WTC11 (cell line): ENCODE measurements at regions not wholly inside any gene's neighbourhood (a gene's known extent, or its start where the extent isn't known, plus 50 kb on each side); places are given as distances from the start of the nearest gene placed in this dataset.

Experiments
- ATAC-seq: fragments of 200-7000 bp; cut with Tn5 transposase; 2 replicates; pipeline ENCODE4 v1.10.0; 2021; ENCODE audit warnings: mild to moderate bottlenecking, moderate library complexity
- CTCF ChIA-PET: fragments of 300-600 bp; sonication (Branson Sonifier 250); formaldehyde crosslinking; loops from one replicate; lab custom pipeline; 2021; ENCODE audit warnings: antibody characterized with exemption; lab: Charles Lee
- POLR2A ChIA-PET: fragments of 350-600 bp; sonication (Branson Sonifier 250); formaldehyde crosslinking; loops from one replicate; lab custom pipeline; 2021; ENCODE audit warnings: antibody characterized with exemption; lab: Charles Lee
- DNase-seq: peaks from one replicate; pipeline ENCODE4 v3.0.0; 2021; ENCODE audit warnings: low spot score
- H3K27ac Mint-ChIP-seq: 2 replicates; pipeline ENCODE4 v1.8.0; 2021; ENCODE audit warnings: mixed read lengths
- H3K27me3 Mint-ChIP-seq: 2 replicates; pipeline ENCODE4 v1.8.0; 2021; ENCODE audit warnings: low read depth, mild to moderate bottlenecking, moderate library complexity, mixed read lengths
- H3K36me3 Mint-ChIP-seq: 2 replicates; pipeline ENCODE4 v1.8.0; 2021; ENCODE audit warnings: mixed read lengths
- H3K4me1 Mint-ChIP-seq: 2 replicates; pipeline ENCODE4 v1.8.0; 2022; ENCODE audit warnings: mixed read lengths
- H3K4me3 Mint-ChIP-seq: 2 replicates; pipeline ENCODE4 v1.8.0; 2021; ENCODE audit warnings: mild to moderate bottlenecking, moderate library complexity, mixed read lengths
- H3K9me3 Mint-ChIP-seq: 2 replicates; pipeline ENCODE4 v1.8.0; 2021; ENCODE audit warnings: mixed read lengths
- ATF1 ChIP-seq: sonication (generic); formaldehyde crosslinking; IDR thresholded peaks from 2 replicates; pipeline ENCODE4 v1.8.1; 2023; ENCODE audit warnings: mild to moderate bottlenecking, moderate library complexity, missing genetic modification reagents
- CBFB ChIP-seq: sonication (generic); formaldehyde crosslinking; IDR thresholded peaks from 2 replicates; pipeline ENCODE4 v1.8.1; 2022; ENCODE audit warnings: mild to moderate bottlenecking, low read depth, missing genetic modification reagents
- CREB1 ChIP-seq: sonication (generic); formaldehyde crosslinking; IDR thresholded peaks from 2 replicates; pipeline ENCODE4 v1.8.0; 2023; ENCODE audit warnings: mild to moderate bottlenecking, missing genetic modification reagents
- CREM ChIP-seq: sonication (generic); formaldehyde crosslinking; IDR thresholded peaks from 2 replicates; pipeline ENCODE4 v1.8.1; 2022; ENCODE audit warnings: mild to moderate bottlenecking, missing genetic modification reagents, moderate library complexity
- E2F4 ChIP-seq: sonication (generic); formaldehyde crosslinking; IDR thresholded peaks from 2 replicates; pipeline ENCODE4 v1.8.1; 2022; ENCODE audit warnings: low read depth, mild to moderate bottlenecking, moderate library complexity, missing genetic modification reagents, borderline replicate concordance
- EMX1 ChIP-seq: fragments of 250-450 bp; sonication (Bioruptor Pico); IDR thresholded peaks from 2 replicates; pipeline ENCODE4 v1.8.0; 2021; ENCODE audit warnings: mild to moderate bottlenecking
- ETV6 ChIP-seq: sonication (generic); formaldehyde crosslinking; IDR thresholded peaks from 2 replicates; pipeline ENCODE4 v1.8.1; 2022; ENCODE audit warnings: mild to moderate bottlenecking, missing genetic modification reagents
- IRF1 ChIP-seq: sonication (generic); formaldehyde crosslinking; IDR thresholded peaks from 2 replicates; pipeline ENCODE4 v1.8.0; 2023; ENCODE audit warnings: missing genetic modification reagents
- KAT7 ChIP-seq: sonication (generic); formaldehyde crosslinking; IDR thresholded peaks from 2 replicates; pipeline ENCODE4 v1.8.1; 2023; ENCODE audit warnings: missing genetic modification reagents, mild to moderate bottlenecking, borderline replicate concordance
- MXD4 ChIP-seq: fragments of 250-450 bp; sonication (Bioruptor Pico); IDR thresholded peaks from 2 replicates; pipeline ENCODE4 v1.8.0; 2021; ENCODE audit warnings: mild to moderate bottlenecking, moderate library complexity, borderline replicate concordance
- MYBL2 ChIP-seq: sonication (generic); formaldehyde crosslinking; IDR thresholded peaks from 2 replicates; pipeline ENCODE4 v1.8.1; 2023; ENCODE audit warnings: mild to moderate bottlenecking, moderate library complexity, missing genetic modification reagents
- NR1H2 ChIP-seq: sonication (generic); formaldehyde crosslinking; IDR thresholded peaks from 2 replicates; pipeline ENCODE4 v1.9.0; 2021; ENCODE audit warnings: mild to moderate bottlenecking, moderate library complexity, missing genetic modification reagents
- NR2C2 ChIP-seq: sonication (generic); formaldehyde crosslinking; IDR thresholded peaks from 2 replicates; pipeline ENCODE4 v1.8.0; 2022; ENCODE audit warnings: mild to moderate bottlenecking, missing genetic modification reagents
- NR3C1 ChIP-seq: sonication (generic); formaldehyde crosslinking; conservative IDR thresholded peaks from 2 replicates; pipeline ENCODE4 v1.8.1; 2023; ENCODE audit warnings: low read depth, mild to moderate bottlenecking, missing genetic modification reagents
- OVOL2 ChIP-seq: fragments of 250-450 bp; sonication (Bioruptor Pico); IDR thresholded peaks from 2 replicates; pipeline ENCODE4 v1.9.0; 2021; ENCODE audit warnings: mild to moderate bottlenecking, borderline replicate concordance
- RELA ChIP-seq: sonication (generic); formaldehyde crosslinking; IDR thresholded peaks from 2 replicates; pipeline ENCODE4 v1.8.1; 2022; ENCODE audit warnings: missing genetic modification reagents, mild to moderate bottlenecking, borderline replicate concordance
- RORB ChIP-seq: fragments of 250-450 bp; sonication (Bioruptor Pico); IDR thresholded peaks from 2 replicates; pipeline ENCODE4 v1.9.0; 2021; ENCODE audit warnings: mild to moderate bottlenecking
- SMAD3 ChIP-seq: sonication (generic); formaldehyde crosslinking; IDR thresholded peaks from 2 replicates; pipeline ENCODE4 v1.8.0; 2022; ENCODE audit warnings: missing genetic modification reagents, mild to moderate bottlenecking, borderline replicate concordance
- TP53 ChIP-seq: sonication (generic); formaldehyde crosslinking; IDR thresholded peaks from 2 replicates; pipeline ENCODE4 v1.8.1; 2023; ENCODE audit warnings: mild to moderate bottlenecking, missing genetic modification reagents
- ZNF121 ChIP-seq: sonication (generic); formaldehyde crosslinking; IDR thresholded peaks from 2 replicates; pipeline ENCODE4 v1.8.0; 2023; ENCODE audit warnings: missing genetic modification reagents
- ZNF219 ChIP-seq: sonication (generic); formaldehyde crosslinking; IDR thresholded peaks from 2 replicates; pipeline ENCODE4 v1.8.0; 2023; ENCODE audit warnings: missing genetic modification reagents, mild to moderate bottlenecking, borderline replicate concordance
- ZNF232 ChIP-seq: sonication (generic); formaldehyde crosslinking; IDR thresholded peaks from 2 replicates; pipeline ENCODE4 v1.8.0; 2022; ENCODE audit warnings: mild to moderate bottlenecking, missing genetic modification reagents
- ZNF263 ChIP-seq: sonication (generic); formaldehyde crosslinking; IDR thresholded peaks from 2 replicates; pipeline ENCODE4 v1.8.1; 2022; ENCODE audit warnings: low read depth, mild to moderate bottlenecking, moderate library complexity, missing genetic modification reagents
- ZNF423 ChIP-seq: fragments of 250-450 bp; sonication (Bioruptor Pico); IDR thresholded peaks from 2 replicates; pipeline ENCODE4 v2.1.2; 2022; ENCODE audit warnings: mild to moderate bottlenecking, moderate library complexity
- ZNF671 ChIP-seq: fragments of 250-450 bp; sonication (Bioruptor Pico); IDR thresholded peaks from 2 replicates; pipeline ENCODE4 v1.8.0; 2021; ENCODE audit warnings: mild to moderate bottlenecking
- TF ChIP-seq, protein P1 (sequence below): sonication (generic); formaldehyde crosslinking; IDR thresholded peaks from 2 replicates; pipeline ENCODE4 v1.8.0; 2023; ENCODE audit warnings: mild to moderate bottlenecking, missing genetic modification reagents
- TF ChIP-seq, protein P2 (sequence below): sonication (generic); formaldehyde crosslinking; IDR thresholded peaks from 2 replicates; pipeline ENCODE4 v1.8.1; 2022; ENCODE audit warnings: mild to moderate bottlenecking, moderate library complexity, missing genetic modification reagents
- TF ChIP-seq, protein P3 (sequence below): fragments of 250-450 bp; sonication (Bioruptor Pico); conservative IDR thresholded peaks from 2 replicates; pipeline ENCODE4 v1.9.0; 2021; ENCODE audit warnings: mild to moderate bottlenecking
- TF ChIP-seq, protein P4 (sequence below): sonication (generic); formaldehyde crosslinking; IDR thresholded peaks from 2 replicates; pipeline ENCODE4 v1.8.0; 2022; ENCODE audit warnings: mild to moderate bottlenecking, missing genetic modification reagents
- TF ChIP-seq, protein P5 (sequence below): fragments of 250-450 bp; sonication (Bioruptor Pico); IDR thresholded peaks from 2 replicates; pipeline ENCODE4 v1.9.0; 2021; ENCODE audit warnings: mild to moderate bottlenecking

DNA sequence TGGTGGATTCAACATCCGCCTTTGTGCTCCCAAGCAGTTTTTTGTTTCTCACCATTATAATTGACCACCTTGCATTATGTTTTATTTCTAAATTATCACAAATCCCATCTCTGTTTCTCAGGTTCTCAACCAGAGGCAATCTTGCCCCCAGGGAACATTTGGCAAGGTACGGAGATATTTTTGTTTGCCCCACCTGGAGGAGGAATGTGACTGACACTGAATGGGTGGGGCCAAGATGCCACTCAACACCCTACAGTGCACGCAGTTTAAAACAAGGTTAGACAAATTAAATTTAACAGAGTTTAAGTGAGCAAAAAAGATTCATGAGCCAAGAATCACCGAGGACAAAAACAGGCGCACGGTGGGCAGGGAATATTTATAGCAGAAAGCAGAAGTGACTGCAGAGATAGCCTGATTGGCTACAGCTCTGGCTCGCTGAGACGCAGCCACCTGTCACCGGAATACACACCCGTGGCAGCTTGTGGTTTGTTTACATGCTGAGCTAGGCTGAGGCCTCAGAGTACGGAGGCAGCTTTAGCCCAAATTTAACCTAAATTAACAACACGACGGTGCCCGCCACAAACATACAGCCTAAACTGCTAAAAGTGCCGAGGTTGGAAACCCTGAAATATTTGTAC lies 150.0 kb upstream of the ALKAL2 start:
- no peak for DNase-seq
- ATAC-seq: peak; percentile 67
- Mint-ChIP-seq H3K9me3 (no peaks in the 10 kb centered on the region), H3K36me3 (no peaks in the 10 kb centered on the region), H3K4me3 (no peak overlapping the region), H3K27me3 (peaks cover 4% of the 10 kb centered on the region; the same call in 1 of the 2 replicates), H3K4me1 (peaks cover 24% of the 10 kb centered on the region), H3K27ac (no peak overlapping the region)
- ChIA-PET CTCF (no interaction called here), POLR2A (no interaction called here)
- no peak for TF ChIP-seq NR3C1
- TF ChIP-seq, protein P1, sequence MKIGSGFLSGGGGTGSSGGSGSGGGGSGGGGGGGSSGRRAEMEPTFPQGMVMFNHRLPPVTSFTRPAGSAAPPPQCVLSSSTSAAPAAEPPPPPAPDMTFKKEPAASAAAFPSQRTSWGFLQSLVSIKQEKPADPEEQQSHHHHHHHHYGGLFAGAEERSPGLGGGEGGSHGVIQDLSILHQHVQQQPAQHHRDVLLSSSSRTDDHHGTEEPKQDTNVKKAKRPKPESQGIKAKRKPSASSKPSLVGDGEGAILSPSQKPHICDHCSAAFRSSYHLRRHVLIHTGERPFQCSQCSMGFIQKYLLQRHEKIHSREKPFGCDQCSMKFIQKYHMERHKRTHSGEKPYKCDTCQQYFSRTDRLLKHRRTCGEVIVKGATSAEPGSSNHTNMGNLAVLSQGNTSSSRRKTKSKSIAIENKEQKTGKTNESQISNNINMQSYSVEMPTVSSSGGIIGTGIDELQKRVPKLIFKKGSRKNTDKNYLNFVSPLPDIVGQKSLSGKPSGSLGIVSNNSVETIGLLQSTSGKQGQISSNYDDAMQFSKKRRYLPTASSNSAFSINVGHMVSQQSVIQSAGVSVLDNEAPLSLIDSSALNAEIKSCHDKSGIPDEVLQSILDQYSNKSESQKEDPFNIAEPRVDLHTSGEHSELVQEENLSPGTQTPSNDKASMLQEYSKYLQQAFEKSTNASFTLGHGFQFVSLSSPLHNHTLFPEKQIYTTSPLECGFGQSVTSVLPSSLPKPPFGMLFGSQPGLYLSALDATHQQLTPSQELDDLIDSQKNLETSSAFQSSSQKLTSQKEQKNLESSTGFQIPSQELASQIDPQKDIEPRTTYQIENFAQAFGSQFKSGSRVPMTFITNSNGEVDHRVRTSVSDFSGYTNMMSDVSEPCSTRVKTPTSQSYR: no peak
- no peak for TF ChIP-seq E2F4 (CRISPR knock-in tag)
- no peak for TF ChIP-seq CREM (CRISPR knock-in tag)
- TF ChIP-seq ZNF423 (CRISPR knock-in tag): no peak
- no peak for TF ChIP-seq CREB1 (CRISPR knock-in tag)
- TF ChIP-seq, protein P2, sequence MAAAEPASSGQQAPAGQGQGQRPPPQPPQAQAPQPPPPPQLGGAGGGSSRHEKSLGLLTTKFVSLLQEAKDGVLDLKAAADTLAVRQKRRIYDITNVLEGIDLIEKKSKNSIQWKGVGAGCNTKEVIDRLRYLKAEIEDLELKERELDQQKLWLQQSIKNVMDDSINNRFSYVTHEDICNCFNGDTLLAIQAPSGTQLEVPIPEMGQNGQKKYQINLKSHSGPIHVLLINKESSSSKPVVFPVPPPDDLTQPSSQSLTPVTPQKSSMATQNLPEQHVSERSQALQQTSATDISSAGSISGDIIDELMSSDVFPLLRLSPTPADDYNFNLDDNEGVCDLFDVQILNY (CRISPR knock-in tag): no peak
- no peak for TF ChIP-seq ATF1 (CRISPR knock-in tag)
- no peak for TF ChIP-seq NR1H2 (CRISPR knock-in tag)
- no peak for TF ChIP-seq ZNF232 (CRISPR knock-in tag)
- TF ChIP-seq KAT7 (CRISPR knock-in tag): no peak
- TF ChIP-seq ETV6: no peak
- no peak for TF ChIP-seq MYBL2
- TF ChIP-seq ZNF121 (CRISPR knock-in tag): no peak
- no peak for TF ChIP-seq ZNF219 (CRISPR knock-in tag)
- TF ChIP-seq ZNF263: no peak
- TF ChIP-seq EMX1 (CRISPR knock-in tag): no peak
- TF ChIP-seq TP53 (CRISPR knock-in tag): no peak

DNA sequence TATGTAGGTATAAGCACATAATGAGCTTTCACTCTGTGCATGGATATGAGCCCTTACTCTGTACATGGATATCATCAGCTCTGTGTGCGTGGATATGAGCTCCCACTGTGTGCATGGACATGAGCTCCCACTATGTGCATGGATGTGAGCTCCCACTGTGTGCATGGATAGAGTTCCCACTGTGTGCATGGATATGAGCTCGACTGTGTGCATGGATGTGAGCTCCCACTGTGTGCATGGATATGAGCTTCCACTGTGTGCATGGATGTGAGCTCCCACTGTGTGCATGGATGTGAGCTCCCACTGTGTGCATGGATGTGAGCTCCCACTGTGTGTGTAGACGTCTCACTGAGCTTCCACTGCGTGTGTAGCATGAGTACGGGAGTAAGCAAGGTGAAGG lies 149.3 kb upstream of the ALKAL2 start:
- no peak overlapping the region for H3K27ac Mint-ChIP-seq
- H3K4me1 Mint-ChIP-seq: peaks cover 31% of the 10 kb centered on the region
- POLR2A ChIA-PET: no interaction called here
- ATAC-seq (no peak), DNase-seq (no peak)
- no peaks in the 10 kb centered on the region for H3K36me3 Mint-ChIP-seq
- H3K4me3 Mint-ChIP-seq: no peak overlapping the region
- peaks cover 4% of the 10 kb centered on the region; the same call in 1 of the 2 replicates for H3K27me3 Mint-ChIP-seq
- no peaks in the 10 kb centered on the region for H3K9me3 Mint-ChIP-seq
- CTCF ChIA-PET: interaction anchor here (0.6 kb wide), 1 partner anchor 12 kb away, joined by 3 read pairs; no protein-coding TSS in a partner anchor
- TF ChIP-seq IRF1 (CRISPR knock-in tag) (no peak), ZNF671 (CRISPR knock-in tag) (no peak), RELA (CRISPR knock-in tag) (no peak), NR2C2 (CRISPR knock-in tag) (no peak), SMAD3 (CRISPR knock-in tag) (no peak), MXD4 (CRISPR knock-in tag) (no peak), EMX1 (CRISPR knock-in tag) (no peak), RORB (CRISPR knock-in tag) (no peak), CBFB (no peak), OVOL2 (no peak)
- TF ChIP-seq, protein P3, sequence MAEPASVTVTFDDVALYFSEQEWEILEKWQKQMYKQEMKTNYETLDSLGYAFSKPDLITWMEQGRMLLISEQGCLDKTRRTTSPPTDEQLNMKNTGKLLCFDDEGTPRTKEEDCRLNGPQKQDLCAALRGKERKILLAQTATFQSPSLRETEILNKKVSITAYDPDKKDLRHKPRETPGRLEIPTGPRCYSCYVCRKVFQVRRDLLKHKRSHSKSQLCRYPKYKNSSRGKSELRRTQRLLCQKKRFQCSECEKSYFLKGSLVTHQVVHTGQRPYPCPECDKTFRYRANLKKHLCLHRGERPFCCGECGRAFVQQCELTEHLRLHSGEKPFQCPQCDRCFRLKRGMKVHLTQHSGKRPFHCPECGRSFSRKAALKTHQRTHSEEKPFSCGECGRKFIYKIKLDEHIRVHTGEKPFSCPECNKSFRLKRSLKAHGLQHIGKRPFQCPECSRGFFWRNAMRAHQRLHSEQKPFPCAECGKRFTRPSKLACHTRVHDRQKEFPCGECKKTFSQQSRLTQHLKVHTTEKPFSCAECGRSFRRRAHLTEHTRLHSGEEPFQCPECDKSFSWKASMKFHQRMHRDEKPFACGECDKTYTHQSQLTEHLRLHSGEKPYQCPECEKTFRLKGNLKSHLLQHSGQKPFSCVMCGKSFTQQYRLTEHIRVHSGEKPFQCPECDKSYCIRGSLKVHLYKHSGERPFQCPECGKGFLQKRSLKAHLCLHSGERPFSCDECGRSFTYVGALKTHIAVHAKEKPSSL (CRISPR knock-in tag): no peak
- TF ChIP-seq, protein P4, sequence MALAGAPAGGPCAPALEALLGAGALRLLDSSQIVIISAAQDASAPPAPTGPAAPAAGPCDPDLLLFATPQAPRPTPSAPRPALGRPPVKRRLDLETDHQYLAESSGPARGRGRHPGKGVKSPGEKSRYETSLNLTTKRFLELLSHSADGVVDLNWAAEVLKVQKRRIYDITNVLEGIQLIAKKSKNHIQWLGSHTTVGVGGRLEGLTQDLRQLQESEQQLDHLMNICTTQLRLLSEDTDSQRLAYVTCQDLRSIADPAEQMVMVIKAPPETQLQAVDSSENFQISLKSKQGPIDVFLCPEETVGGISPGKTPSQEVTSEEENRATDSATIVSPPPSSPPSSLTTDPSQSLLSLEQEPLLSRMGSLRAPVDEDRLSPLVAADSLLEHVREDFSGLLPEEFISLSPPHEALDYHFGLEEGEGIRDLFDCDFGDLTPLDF (CRISPR knock-in tag): no peak
- TF ChIP-seq, protein P5, sequence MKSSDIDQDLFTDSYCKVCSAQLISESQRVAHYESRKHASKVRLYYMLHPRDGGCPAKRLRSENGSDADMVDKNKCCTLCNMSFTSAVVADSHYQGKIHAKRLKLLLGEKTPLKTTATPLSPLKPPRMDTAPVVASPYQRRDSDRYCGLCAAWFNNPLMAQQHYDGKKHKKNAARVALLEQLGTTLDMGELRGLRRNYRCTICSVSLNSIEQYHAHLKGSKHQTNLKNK (CRISPR knock-in tag): no peak
